IPS-NIHi7 (cell line): ENCODE measurements at regions not wholly inside any gene's neighbourhood (a gene's known extent, or its start where the extent isn't known, plus 50 kb on each side); places are given as distances from the start of the nearest gene placed in this dataset.

Experiments used
- DNase-seq: peaks from one replicate; pipeline ENCODE4 v3.0.0; 2012; ENCODE audit warnings: mixed read lengths; ENCODE audit errors: extremely low spot score

DNA sequence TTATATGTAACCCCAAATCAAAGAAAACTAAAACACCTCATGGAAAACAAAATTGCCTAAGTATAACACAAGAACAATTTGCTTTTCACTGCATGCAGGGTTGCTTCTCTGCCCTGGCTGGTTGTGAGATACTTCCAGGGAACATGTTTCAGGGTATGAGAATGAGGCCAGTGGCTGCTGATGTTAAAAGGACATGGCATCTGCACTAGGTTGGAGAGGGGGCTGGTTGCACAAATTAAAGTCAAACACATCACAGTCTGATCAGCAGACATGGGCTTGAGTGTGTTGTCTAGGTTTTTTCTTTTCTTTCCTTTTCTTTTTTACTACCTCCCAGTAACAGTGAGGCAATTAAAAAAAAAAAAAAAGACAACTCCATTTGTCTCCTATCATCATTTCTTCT lies 374.9 kb downstream of the MCTP2 start:
- DNase-seq, result no peak

DNA sequence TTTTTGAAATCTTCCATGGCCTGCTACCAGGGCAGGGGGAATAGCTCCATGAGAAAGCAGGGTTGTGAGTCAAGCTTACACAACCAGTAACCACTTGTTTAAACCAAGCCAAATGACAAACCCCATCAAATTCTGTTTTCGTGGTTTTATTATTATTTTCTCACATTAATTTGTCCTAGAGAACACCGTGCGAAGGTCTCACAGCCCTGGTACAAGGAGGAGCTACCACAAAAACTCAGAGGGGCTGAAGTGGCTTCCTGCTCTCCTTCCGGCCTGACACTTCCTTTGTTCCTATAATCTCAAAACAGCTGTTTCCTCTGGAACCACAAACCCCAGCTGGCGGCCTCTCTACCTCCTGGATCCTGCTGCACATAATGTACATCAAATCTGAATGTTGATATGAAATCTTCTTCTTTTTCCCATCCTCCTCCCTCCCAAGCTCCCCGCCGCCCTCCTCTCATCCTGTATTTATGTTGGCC lies 375.9 kb downstream of the MCTP2 start:
- DNase-seq, result no peak

DNA sequence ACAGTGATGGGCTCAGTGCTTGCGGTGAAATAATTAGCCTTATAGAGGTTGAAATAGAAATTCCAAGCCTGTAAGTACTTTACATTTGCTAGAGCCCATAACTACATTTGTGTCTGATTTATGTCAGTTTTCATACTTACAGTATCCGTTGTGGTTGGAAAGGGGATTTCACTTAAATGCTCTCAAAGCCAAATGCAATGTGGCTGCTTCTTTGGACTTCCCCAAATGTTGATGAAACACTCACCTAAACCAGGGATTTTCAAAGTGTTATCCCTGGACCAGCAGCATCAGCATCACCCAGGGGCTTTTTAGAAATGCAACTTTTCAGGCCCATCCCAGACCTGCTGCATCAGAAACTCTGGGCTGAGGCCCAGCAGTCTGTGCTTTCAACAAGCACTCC lies 378.7 kb downstream of the MCTP2 start:
- DNase-seq, result no peak

GRCh38 chr15:94610485-94610884 lies 379.1 kb downstream of the MCTP2 start:
- DNase-seq, result no peak

- DNase-seq, result no peak
Measured at GRCh38 chr15:94611656-94612055, 380.3 kb downstream of the MCTP2 start.

GRCh38 chr15:94615688-94616087 lies 384.3 kb downstream of the MCTP2 start:
- no peak for DNase-seq

DNA sequence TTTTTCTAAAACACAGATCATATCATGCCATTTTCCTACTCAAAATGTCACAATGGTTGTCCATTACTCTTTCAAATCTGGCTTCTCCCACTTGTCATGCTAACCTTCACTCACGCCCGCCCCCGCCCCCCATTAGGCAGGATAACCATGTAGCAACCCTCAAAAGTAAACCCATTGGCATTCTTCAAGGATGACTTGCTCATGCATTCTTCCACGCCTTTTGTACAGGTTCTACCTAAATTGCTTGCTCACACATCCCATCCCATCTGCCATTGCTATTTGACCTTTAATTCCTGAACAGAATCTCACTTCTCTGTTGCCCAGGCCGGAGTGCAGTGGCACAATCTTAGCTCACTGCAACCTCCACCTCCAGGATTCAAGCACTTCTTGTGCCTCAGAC lies 389.3 kb downstream of the MCTP2 start:
- no peak for DNase-seq

GRCh38 chr15:94621736-94622135 lies 390.4 kb downstream of the MCTP2 start:
- DNase-seq, result no peak

- DNase-seq, result no peak
Measured at GRCh38 chr15:94626949-94627348, 395.6 kb downstream of the MCTP2 start.

- DNase-seq, result no peak
Measured at GRCh38 chr15:94631608-94632007, 400.2 kb downstream of the MCTP2 start.

- DNase-seq, result peak; percentile 55
Measured at GRCh38 chr15:94638183-94638582, 406.8 kb downstream of the MCTP2 start.

DNA sequence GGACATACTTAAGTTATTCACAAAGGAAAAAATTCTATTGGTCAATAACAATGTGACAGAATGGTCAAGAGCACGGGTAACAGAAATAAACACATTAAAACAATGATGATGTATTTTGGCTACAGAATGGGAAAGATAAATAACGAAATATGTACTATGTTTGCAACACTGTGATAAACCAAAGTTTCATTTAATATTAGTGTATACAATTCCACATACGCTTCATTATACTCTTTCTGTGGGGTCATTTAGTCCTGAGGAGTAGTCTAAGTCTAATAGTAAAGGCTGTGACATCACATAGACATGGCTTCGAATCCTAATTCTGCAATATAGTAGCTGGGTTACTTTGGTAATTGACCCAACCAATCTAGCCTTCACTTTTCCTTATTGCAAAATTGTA lies 408.3 kb downstream of the MCTP2 start:
- DNase-seq, result no peak

GRCh38 chr15:94644433-94644832 lies 413.1 kb downstream of the MCTP2 start:
- DNase-seq, result no peak

DNA sequence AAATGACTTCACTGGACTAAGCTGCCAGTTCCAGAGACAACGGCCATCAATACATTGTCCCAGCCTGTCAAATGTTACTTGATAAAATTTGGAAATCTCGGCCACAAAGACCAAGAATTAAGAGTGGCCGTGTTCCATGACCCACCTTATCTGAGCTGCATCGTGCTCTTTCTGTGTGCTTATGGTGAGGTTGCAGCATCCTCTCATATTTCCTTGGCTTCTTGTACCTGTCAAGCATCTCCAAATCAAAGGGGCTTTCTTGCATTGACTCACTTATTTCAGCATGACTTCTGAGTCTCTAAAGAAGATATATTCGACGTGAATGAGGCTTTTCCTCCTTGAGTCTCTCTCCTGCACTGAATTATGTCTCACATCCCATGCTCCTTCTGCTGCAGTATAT lies 421.7 kb downstream of the MCTP2 start:
- DNase-seq, result no peak

DNA sequence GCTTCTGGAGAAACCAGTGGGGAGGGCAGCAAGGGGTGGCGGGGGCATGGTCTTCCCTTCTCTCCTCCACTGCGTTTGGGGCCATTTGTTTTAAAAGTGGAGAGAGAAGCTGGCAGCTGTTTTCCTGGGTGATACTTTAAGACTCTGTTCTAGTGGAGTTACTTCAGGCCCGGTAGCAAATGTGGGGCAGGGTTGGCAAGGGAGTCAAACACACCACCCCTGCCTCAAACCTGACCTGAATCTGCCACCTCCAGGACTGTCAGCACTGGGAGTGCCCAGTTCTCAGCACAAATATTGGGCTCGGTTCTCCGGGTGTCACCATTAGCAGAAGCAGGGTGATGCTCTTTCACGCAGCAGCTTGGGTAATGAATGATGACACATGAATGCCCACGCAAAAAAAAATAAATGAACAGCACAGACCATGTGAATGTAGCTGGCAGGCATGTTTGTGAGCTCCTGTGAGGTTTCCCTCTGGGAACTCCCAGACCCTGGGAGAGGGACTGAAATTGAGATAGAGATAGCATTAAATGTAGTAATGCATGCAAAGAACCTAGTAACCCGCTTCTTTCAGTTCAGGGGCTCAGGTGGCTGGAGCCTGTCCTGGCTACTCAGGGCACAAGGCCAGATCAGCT lies 424.0 kb downstream of the MCTP2 start:
- no peak for DNase-seq

DNA sequence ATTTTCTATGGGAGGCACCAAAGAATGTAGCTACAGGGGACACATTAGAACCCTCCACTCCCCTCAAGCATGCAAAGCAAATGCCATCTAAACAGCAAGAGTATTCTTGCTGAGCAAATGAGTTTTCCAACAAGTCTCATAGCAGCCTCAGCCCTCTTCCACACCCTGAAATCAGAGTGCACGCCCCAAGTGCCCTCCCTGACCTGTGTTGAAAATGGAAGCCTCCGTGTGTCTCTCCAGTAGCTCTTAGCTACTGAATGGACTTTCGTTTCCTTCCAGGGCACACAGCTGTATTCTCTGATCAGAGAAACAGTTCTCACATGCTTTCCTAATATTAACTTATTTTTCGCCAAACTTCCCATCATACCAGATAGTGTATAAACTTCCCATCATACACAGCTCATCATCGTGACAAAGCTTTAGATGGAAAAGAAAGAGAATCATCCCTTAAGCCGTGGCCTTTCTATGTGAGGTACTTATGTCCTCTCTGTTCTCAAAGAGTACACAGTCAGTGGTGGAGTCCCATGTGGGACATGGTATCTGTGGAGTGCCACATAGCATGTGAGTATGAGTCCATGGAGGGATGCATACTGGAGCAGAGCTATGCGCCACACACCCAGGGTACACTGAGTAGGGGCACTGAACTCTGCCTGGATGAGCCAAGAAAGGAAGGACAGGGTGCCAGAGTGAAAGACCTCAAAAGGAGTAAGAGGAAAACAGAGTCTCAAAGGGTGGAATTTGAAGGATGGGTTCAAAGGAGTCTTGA lies 434.5 kb downstream of the MCTP2 start:
- DNase-seq, result no peak

- no peak for DNase-seq
Measured at GRCh38 chr15:94666553-94666952, 435.2 kb downstream of the MCTP2 start.

GRCh38 chr15:94667109-94667508 lies 435.7 kb downstream of the MCTP2 start:
- DNase-seq, result no peak

DNA sequence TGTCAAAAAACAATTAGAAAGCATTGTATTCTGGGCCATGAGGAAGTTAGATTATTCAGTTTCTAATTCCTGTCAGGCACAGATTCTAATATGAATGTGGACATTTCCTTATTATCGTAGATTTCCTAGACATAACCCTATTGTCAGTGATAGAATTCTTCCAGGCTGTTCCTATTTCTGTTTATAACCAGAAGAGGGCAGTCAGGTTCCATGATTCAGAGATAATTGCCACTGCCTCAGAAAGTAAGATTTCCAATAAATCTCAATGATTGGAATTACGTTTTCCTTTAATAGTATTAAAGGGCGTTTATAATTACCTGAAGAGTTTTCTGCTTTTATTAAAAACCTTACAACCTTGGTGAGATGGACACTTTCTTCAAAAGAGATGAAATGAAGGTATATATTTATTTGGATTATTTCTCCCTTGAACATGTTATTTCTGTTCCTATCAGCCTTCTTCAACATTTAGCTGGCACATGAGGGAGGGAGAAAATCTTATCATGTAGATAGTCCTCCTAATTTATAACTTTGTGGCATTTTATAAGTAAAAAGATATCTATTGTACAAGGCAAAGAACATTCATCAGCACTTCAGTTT lies 439.2 kb downstream of the MCTP2 start:
- DNase-seq, result peak; percentile 39

DNA sequence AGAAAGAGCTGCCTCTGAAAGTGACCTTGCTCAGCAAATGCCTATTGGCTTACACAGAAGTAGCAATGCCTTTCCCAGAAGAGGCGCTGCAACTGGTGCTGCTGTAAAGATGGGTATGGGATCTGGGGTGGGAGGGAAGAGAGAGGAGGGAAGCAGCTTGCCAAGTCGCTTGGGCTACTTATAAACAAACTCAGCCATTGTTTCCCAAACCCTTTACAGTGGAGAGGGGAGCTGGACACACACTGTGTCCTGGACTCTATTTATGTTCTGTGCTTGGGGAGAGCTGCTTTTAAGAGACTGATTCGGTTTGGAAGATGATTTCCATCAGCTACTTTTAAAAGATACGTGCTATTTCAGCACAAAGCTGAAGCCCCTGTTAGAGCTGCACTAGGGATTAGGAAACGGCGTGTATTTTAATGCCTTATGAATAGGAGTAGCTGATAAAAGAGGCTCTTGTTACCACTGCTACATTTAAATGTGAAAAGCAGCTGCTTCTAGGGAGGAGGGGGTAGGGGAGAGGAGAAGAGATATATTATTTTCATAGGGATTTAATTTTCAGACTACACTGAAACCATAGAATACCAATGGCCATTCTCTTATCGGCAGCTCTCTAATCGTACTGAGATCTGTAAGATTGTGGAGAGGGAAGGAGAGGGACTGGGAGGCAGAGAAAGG lies 440.6 kb downstream of the MCTP2 start:
- peak; percentile 76 for DNase-seq

DNA sequence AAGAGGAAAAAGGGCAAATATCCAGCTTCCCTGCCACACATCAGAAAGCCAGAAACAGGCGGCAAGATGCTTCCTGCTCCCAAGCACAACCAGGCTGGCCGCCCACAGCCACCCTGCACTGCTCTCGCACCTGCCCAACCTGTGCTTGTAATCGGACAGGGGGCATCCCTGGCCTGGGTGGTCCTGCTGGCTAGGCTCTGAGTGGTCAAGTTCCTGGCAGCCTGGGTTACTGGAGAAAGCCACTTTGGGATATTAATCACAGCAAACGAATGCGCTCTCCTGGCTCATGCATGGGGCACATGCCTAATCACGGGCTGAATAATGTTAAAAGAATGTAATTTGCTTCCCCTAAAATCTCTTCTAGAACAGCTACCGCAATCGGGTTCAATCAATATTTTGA lies 442.4 kb downstream of the MCTP2 start:
- DNase-seq, result no peak

DNA sequence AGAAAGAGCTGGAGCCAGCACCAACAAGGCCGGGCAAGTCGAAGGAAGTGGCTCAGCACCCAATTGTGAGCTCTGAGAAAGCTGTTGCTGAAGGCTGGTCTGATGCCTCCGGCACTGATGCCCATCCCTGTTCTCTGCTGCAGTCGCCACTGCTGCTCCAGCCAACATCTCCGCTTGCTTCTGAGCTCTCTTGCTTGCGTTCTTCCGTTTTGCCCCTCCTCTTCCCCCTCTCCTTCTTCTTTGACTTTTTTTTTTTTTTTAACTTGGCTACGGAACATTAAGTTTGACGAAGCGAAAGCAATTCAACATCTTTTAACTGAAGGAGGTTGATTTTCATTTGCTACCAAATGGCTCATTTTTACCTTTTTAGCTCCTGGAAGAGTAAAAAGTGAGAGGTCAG lies 442.9 kb downstream of the MCTP2 start:
- DNase-seq, result no peak
